ENCODE measurements at regions not wholly inside any gene's neighbourhood (a gene's known extent, or its start where the extent isn't known, plus 50 kb on each side); places are given as distances from the start of the nearest gene placed in this dataset.
"Not testable (repeated sequence)": the region's sequence is repeated elsewhere in the genome, so short reads cannot be mapped to it uniquely, and the experiment has no call there.

GRCh38 chr10:35882422-35883150 lies 240.5 kb upstream of the FZD8 start:
- no peak for DNase-seq (ENCODE audit: low read depth in 1 of 2, low spot score in 1 of 2)

GRCh38 chr10:35881320-35881719 lies 239.2 kb upstream of the FZD8 start:
- no peak for DNase-seq (ENCODE audit: low read depth in 1 of 2, low spot score in 1 of 2)

GRCh38 chr10:35876248-35876647 lies 234.2 kb upstream of the FZD8 start:
- DNase-seq (ENCODE audit: low read depth in 1 of 2, low spot score in 1 of 2) = no peak

- no peak for DNase-seq (ENCODE audit: low read depth in 1 of 2, low spot score in 1 of 2)
Observed at GRCh38 chr10:35875016-35875676, 233.1 kb upstream of the FZD8 start.

- no peak for DNase-seq (ENCODE audit: low read depth in 1 of 2, low spot score in 1 of 2)
Observed at GRCh38 chr10:35874311-35875015, 232.4 kb upstream of the FZD8 start.

GRCh38 chr10:35872671-35873070 lies 230.6 kb upstream of the FZD8 start:
- no peak for DNase-seq (ENCODE audit: low read depth in 1 of 2, low spot score in 1 of 2)

GRCh38 chr10:35870665-35871310 lies 228.7 kb upstream of the FZD8 start:
- DNase-seq (ENCODE audit: low read depth in 1 of 2, low spot score in 1 of 2) = no peak

- not testable (repeated sequence) for DNase-seq (ENCODE audit: low read depth in 1 of 2, low spot score in 1 of 2)
Observed at GRCh38 chr10:35858676-35859283, 216.7 kb upstream of the FZD8 start.

- DNase-seq (ENCODE audit: low read depth in 1 of 2, low spot score in 1 of 2) = no peak
Observed at GRCh38 chr10:35857860-35858259, 215.8 kb upstream of the FZD8 start.

- DNase-seq (ENCODE audit: low read depth in 1 of 2, low spot score in 1 of 2) = no peak
Observed at GRCh38 chr10:35855155-35855947, 213.3 kb upstream of the FZD8 start.

GRCh38 chr10:35854661-35855060 lies 212.6 kb upstream of the FZD8 start:
- DNase-seq (ENCODE audit: low read depth in 1 of 2, low spot score in 1 of 2) = no peak

GRCh38 chr10:35852721-35853120 lies 210.6 kb upstream of the FZD8 start:
- no peak for DNase-seq (ENCODE audit: low read depth in 1 of 2, low spot score in 1 of 2)

- DNase-seq (ENCODE audit: low read depth in 1 of 2, low spot score in 1 of 2) = no peak
Observed at GRCh38 chr10:35848412-35848811, 206.3 kb upstream of the FZD8 start.

- no peak for DNase-seq (ENCODE audit: low read depth in 1 of 2, low spot score in 1 of 2)
Observed at GRCh38 chr10:35844686-35845085, 202.6 kb upstream of the FZD8 start.

GRCh38 chr10:35843524-35844181 lies 201.6 kb upstream of the FZD8 start:
- DNase-seq (ENCODE audit: low read depth in 1 of 2, low spot score in 1 of 2) = no peak

- no peak for DNase-seq (ENCODE audit: low read depth in 1 of 2, low spot score in 1 of 2)
Observed at GRCh38 chr10:35838054-35838453, 196.0 kb upstream of the FZD8 start.

- no peak for DNase-seq (ENCODE audit: low read depth in 1 of 2, low spot score in 1 of 2)
Observed at GRCh38 chr10:35835545-35835944, 193.4 kb upstream of the FZD8 start.

- no peak for DNase-seq (ENCODE audit: low read depth in 1 of 2, low spot score in 1 of 2)
Observed at GRCh38 chr10:35834877-35835494, 192.9 kb upstream of the FZD8 start.

GRCh38 chr10:35827783-35828182 lies 185.7 kb upstream of the FZD8 start:
- no peak for DNase-seq (ENCODE audit: low read depth in 1 of 2, low spot score in 1 of 2)

GRCh38 chr10:35824704-35825103 lies 182.6 kb upstream of the FZD8 start:
- no peak for DNase-seq (ENCODE audit: low read depth in 1 of 2, low spot score in 1 of 2)

Measured in activated CD4-positive, alpha-beta T cell treated with anti-CD3 and anti-CD28 coated beads, Interleukin-2, amount 50 U/mL, for 24 hours (primary cell).